NOMO-1 (cell line): ENCODE measurements at regions not wholly inside any gene's neighbourhood (a gene's known extent, or its start where the extent isn't known, plus 50 kb on each side); places are given as distances from the start of the nearest gene placed in this dataset.

Source experiments
- DNase-seq, 2 experiments: peaks; one replicate each; lab custom pipeline; 2025; ENCODE audit not compliant: unreplicated experiment in 2 of 2; lab: John Stamatoyannopoulos, UW

- DNase-seq = no peak
Measured at GRCh38 chr14:98114946-98115345, 1157.1 kb downstream of the BCL11B start.

- no peak for DNase-seq
Measured at GRCh38 chr14:98118749-98119148, 1153.2 kb downstream of the BCL11B start.

- DNase-seq = no peak
Measured at GRCh38 chr14:98119739-98120138, 1152.3 kb downstream of the BCL11B start.

GRCh38 chr14:98120831-98121464 lies 1151.0 kb downstream of the BCL11B start:
- no peak for DNase-seq

DNA sequence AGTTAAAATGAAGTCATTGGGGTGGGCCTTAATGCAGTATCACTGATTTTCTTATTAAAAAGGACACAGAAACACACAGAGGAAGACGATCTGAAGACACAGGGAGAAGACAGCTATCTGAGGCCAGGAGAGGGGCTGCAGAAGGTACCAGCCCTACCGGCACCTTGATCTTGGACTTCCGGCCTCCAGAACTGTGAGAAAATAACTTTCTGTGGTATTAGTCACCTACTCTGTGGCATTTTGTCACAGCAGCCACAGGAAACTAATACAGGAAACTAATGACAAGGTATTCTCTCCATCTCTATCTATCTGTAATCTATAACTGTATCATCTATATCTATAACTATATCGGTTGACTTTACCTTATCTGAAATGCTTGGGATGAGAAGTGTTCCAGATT lies 1149.5 kb downstream of the BCL11B start:
- DNase-seq = no peak

GRCh38 chr14:98130691-98131090 lies 1141.3 kb downstream of the BCL11B start:
- DNase-seq = no peak

- DNase-seq = no peak
Measured at GRCh38 chr14:98131406-98131805, 1140.6 kb downstream of the BCL11B start.

GRCh38 chr14:98133806-98134205 lies 1138.2 kb downstream of the BCL11B start:
- no peak for DNase-seq

GRCh38 chr14:98136012-98136789 lies 1135.8 kb downstream of the BCL11B start:
- DNase-seq = no peak

DNA sequence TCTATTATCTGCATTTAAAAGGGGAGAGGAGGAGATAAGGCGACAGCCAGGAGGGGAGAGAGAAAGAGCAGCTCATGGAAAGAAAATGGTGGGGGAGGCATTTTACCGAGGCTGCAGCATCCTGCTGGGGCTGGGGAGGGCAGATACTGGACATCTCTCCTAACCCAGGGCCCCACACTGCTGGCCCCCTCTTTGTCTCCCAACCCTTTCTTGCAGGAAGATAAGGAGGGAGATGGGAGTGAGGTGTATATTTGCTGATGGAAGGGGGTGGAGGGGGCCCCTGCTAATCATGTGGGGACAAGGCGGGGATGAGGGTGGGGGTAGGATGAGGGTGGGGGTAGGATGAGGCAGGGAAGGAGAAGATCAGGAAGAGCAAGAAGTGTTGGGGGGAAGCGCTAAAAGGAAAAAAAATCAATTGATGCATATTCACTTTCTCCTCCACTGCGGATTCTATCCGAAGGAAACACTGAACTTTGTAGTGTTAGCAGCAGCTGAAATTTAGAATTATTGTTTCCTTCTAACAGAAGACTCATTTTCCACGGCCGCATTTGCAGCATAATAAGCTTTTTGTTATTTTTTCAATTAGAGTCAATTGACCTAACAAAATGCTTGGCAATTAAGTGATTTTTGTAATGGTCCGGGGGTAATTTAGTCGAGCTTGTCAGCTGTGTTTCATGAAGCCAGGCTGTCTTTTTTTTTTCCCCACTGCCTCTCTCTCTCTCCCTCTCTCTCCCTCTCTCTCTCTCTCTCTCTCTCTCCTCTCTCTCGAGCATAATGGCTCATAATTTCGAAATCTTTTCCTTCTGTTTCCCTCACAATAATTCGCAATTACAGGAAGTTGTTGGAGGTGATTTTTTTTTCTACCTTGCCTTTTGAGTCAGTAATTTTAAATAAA lies 1134.6 kb downstream of the BCL11B start:
- DNase-seq = no peak

- DNase-seq = no peak
Measured at GRCh38 chr14:98138666-98139065, 1133.3 kb downstream of the BCL11B start.

DNA sequence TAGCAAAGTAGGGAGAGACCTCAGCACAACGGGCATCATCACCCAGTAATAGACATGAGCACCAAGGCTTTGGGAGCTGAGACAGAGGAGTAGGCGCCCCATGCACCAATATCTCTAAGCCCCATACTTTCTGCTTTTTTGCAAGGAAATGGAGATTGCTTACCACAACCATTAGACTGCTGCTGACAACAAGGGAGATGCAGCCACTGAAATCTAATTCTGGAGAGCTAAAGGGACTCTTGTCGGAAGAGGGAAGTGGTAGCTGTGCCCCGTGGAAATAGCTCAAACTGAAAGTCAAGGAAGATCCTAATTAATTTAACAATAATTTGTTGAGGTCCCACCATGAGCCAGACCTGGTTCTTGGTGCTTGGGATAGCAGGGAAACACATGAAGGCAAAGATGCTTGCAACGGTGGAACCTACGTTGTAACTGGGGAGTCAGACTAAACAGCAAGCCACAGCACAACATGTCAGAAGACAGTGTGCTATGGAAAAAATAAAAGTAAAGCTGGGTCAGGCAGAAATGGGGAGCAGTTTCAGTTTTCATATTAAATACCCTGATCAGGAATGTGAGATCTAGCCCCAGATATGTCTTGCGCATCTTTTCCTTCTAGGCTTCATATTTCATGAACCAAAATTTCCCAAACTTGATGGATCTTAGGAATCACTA lies 1131.0 kb downstream of the BCL11B start:
- no peak for DNase-seq

DNA sequence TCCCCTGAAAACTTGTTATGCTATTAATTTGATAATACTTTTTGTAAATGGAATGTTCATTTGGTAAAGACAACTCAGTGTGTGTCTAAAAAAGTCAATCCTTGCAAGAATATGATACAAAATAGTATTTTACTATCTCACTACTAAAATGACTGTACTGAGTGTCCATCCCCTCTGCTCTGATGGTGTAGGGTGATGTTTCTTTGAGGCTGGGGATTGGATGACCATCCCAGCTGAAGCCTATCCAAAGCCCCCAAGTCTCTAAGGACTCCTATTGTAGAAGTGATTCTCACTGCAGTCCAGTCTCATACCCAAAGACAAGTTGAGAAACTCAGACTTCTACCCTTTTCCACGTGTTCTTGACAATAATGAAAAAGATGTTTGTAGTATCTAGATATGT lies 1128.4 kb downstream of the BCL11B start:
- DNase-seq = no peak

DNA sequence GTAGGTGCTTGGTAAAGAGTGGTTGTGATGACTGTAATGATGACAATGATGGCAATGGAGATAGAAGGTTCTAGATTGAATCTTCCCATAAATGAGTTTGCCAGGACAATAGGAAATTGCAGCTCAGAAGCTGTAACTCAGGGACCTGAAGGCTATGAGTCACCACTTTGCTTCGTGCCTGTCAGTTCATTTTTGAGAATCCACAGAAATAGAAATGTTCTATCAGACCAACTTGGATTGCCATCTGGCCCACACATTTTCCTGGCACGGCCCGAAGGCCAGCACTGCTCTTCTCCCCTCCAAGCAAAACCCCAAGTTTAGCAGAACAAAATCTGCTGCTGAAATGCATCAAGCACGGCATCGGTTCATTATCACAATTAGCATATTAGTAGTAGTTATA lies 1127.0 kb downstream of the BCL11B start:
- no peak for DNase-seq

- no peak for DNase-seq
Measured at GRCh38 chr14:98146416-98146815, 1125.6 kb downstream of the BCL11B start.

DNA sequence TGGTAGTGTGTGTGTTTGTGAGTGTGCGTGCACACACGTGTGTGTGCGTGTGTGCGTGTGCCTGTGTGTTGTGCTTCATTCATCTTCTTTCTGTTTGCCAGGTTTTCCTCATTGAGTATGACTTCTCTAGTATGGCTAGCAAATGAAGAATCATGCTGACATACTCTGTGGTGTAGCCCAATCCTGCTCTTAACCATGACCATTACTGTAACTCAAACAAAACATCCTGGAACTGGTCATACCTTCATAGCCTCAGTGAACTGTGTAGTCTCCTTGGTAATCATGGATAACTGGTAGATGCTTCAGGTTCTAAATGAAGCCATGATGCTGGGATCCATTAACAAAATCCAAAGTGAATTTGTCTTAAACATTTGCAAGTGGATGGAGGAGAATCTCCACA lies 1117.7 kb downstream of the BCL11B start:
- DNase-seq = no peak

- DNase-seq = no peak
Measured at GRCh38 chr14:98156411-98156810, 1115.6 kb downstream of the BCL11B start.

DNA sequence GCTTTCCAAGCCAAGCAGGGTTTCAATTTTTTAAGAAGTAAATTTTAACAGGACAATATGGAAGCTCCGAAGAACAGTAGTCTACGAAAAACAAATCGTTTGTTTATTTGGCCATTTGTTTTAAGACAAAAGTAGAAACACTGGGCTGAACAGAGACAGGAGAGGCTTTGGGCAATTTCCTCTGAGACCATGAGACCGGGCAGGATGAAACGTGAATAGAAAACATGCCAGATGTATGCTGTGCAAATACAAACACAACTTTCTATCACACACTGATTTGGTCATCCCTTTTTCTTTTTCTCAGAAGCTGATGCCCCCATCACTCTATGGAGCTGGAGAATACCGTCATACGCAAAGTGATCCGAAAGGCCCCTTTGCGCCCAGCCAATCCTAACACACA lies 1111.1 kb downstream of the BCL11B start:
- DNase-seq = no peak

- DNase-seq = no peak
Measured at GRCh38 chr14:98161356-98161755, 1110.6 kb downstream of the BCL11B start.

DNA sequence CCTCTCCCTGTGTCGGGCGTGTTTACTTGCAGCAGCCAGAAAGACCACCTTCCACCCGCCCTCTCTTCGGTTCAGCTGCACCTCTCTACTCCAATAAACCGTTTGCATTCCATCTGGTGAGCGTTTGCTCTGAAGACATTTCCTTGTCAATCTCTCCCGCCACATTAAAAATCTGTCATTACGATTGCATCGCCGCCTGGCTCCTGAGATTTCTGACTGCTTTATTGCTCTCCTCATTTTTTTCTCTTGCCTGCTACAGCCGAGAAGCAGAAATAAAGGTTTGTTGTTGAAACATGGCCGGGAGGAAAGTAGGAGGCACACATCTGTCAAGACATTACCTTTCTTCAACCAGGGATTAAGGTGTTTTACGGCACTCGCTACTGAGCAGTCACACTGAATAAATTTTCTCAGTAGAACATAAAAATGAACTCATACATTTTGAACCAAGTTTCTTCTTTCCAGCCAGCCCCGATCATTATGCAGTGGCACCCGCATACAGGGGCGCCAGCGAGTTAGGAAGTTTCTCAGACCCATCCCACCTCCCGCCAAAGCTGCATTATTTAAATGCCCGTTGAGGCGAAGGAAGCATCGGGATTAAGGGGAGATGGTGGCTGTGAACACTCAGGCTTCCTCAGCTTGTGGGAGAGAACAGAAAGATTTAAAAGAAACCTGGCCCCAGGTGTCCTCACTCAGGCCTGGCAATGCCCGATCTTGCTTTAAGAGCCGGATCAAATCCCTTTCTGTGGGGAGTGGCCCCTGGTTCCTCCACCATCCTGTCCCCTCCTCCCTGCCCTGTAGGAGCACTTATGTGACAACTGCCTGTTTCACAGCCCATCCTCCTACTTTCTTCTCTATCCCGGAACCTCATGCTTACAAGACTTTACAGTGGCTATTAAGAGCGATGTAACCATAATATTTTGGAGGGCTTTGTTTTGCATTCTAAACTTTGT lies 1108.9 kb downstream of the BCL11B start:
- DNase-seq = no peak
